ENCODE measurements at regions not wholly inside any gene's neighbourhood (a gene's known extent, or its start where the extent isn't known, plus 50 kb on each side); places are given as distances from the start of the nearest gene placed in this dataset.

DNA sequence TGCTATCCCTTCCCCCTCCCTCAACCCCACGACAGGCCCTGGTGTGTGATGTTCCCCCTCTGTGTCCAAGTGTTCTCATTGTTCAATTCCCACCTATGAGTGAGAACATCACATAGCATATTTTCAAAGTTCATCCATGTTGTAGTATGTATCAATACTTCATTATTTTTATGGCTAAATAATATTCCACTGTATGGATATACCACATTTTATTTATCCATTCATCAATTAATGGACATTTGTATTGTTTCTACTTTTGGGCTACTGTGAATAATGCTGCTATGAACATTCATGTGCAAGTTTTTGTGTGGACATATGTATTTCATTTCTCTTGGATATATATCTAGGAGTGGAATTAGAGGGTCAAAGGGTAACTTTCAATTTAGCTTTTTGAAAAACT is 58.7 kb upstream of the ARMC2 start:
- peaks cover 2% of the 10 kb centered on the region for H3K9me3 ChIP-seq (ENCODE audit: control insufficient read depth, insufficient read depth, low read length)
- no peaks in the 10 kb centered on the region for H3K4me1 ChIP-seq (ENCODE audit: control insufficient read depth, insufficient read depth, low read length)
- no peaks in the 10 kb centered on the region for H3K36me3 ChIP-seq (ENCODE audit: control insufficient read depth, insufficient read depth, low read length)
- WGBS (ENCODE audit: insufficient coverage) = no CpG with 5 or more reads among the region's 1 CpG
- H3K27ac ChIP-seq (ENCODE audit: low read depth, low read length) = no peak overlapping the region
- no peak for DNase-seq (ENCODE audit: low read depth in 4 of 6, low spot score in 6 of 6)
- H3K27me3 ChIP-seq (ENCODE audit: control insufficient read depth, insufficient read depth, low read length) = no peaks in the 10 kb centered on the region
- no peak overlapping the region for H3K4me3 ChIP-seq (ENCODE audit: low read depth, low read length)

DNA sequence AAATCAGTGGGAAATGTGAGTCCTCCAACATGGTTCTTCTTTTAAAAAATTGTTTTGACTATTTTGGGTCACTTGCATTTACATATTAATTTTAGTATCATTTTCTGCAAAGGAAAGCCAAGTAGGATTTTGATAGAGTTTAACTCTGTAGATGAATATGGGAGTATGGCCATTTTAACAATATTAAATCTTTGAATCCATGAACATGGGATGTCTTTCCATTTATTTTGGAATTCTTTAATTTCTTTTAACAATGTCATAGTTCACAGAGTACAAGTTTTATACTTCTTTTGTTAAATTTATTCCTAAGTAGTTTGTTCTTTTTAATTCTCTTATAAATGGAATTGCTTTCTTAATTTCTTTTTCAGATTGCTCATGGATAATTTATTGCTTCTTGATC is 56.5 kb upstream of the ARMC2 start:
- Histone ChIP-seq H3K36me3 (ENCODE audit: control insufficient read depth, insufficient read depth, low read length) (no peaks in the 10 kb centered on the region), H3K27me3 (ENCODE audit: control insufficient read depth, insufficient read depth, low read length) (no peaks in the 10 kb centered on the region), H3K4me3 (ENCODE audit: low read depth, low read length) (no peak overlapping the region)

DNA sequence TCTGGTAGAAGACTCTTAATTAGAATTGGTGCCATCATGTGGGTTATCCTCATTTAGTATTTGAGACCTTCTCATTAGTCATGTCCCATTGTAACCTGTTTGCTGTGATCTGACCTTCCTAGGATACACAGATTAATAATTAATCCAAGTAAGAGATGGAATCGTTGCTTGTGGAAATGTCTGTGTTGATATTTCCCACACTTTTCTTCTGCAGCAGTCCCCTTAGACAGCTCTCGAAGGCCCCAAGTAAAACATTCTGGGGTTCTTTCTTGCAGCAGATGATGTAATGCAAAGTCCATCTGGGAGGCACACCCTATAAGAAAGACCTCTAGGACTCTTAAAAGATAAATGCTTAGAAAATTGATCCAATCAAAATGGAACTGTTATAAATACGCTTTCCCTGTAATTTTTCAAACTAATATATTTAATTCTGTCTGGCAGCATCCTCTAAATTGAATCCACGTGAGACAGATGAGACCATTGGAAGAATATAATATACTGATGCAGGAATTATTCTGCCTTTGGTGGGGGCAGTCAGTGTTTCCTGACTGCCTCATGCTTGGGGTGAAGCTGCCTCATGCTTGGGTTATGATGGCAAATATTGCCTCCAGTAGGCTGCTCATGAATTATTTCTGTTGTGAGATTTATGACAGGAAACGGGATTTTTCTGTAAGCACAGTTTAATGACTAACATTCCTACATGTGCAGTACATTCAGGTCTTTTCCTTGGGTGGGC is 54.5 kb upstream of the ARMC2 start:
- Histone ChIP-seq H3K4me3 (ENCODE audit: low read depth, low read length) (no peak overlapping the region), H3K9me3 (ENCODE audit: control insufficient read depth, insufficient read depth, low read length) (no peaks in the 10 kb centered on the region), H3K27me3 (ENCODE audit: control insufficient read depth, insufficient read depth, low read length) (no peaks in the 10 kb centered on the region), H3K27ac (ENCODE audit: low read depth, low read length) (no peak overlapping the region), H3K36me3 (ENCODE audit: control insufficient read depth, insufficient read depth, low read length) (no peaks in the 10 kb centered on the region), H3K4me1 (ENCODE audit: control insufficient read depth, insufficient read depth, low read length) (peaks cover 7% of the 10 kb centered on the region)
- no peak for DNase-seq (ENCODE audit: low read depth in 4 of 6, low spot score in 6 of 6)
- WGBS (ENCODE audit: insufficient coverage) = 60% methylated on average over 1 of the region's 5 CpGs

More for the DNA sequence above, 56.5 kb upstream of the ARMC2 start:
- Histone ChIP-seq H3K9me3 (ENCODE audit: control insufficient read depth, insufficient read depth, low read length) (peaks cover 2% of the 10 kb centered on the region), H3K27ac (ENCODE audit: low read depth, low read length) (no peak overlapping the region), H3K4me1 (ENCODE audit: control insufficient read depth, insufficient read depth, low read length) (no peaks in the 10 kb centered on the region)
- DNase-seq (ENCODE audit: low read depth in 4 of 6, low spot score in 6 of 6) = no peak

DNA sequence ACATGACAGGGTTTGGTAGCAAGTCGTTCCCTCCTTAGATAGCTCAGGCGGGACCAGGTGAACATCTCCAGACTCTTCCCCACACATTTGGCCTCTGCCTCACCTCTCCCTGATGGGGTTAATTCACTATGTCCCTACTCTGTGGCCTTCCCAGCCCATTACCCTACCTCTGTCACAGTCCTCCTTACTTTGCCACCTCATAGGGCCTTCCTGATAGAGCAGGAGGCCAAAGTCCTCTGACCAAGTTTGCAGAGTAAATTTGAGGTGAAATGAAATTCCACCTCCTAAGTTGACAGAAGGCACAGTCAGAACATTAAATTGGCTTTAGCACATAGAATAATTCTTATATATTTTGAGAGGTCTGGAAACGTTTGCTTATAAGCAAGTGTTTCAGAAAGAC is 53.1 kb upstream of the ARMC2 start:
- no peak overlapping the region for H3K4me3 ChIP-seq (ENCODE audit: low read depth, low read length)
- no peaks in the 10 kb centered on the region for H3K9me3 ChIP-seq (ENCODE audit: control insufficient read depth, insufficient read depth, low read length)
- H3K36me3 ChIP-seq (ENCODE audit: control insufficient read depth, insufficient read depth, low read length) = no peaks in the 10 kb centered on the region
- H3K27ac ChIP-seq (ENCODE audit: low read depth, low read length) = no peak overlapping the region
- peaks cover 15% of the 10 kb centered on the region for H3K4me1 ChIP-seq (ENCODE audit: control insufficient read depth, insufficient read depth, low read length)
- no peaks in the 10 kb centered on the region for H3K27me3 ChIP-seq (ENCODE audit: control insufficient read depth, insufficient read depth, low read length)
- DNase-seq (ENCODE audit: low read depth in 4 of 6, low spot score in 6 of 6) = no peak
- WGBS (ENCODE audit: insufficient coverage) = 80% methylated on average over 1 of the region's 3 CpGs

DNA sequence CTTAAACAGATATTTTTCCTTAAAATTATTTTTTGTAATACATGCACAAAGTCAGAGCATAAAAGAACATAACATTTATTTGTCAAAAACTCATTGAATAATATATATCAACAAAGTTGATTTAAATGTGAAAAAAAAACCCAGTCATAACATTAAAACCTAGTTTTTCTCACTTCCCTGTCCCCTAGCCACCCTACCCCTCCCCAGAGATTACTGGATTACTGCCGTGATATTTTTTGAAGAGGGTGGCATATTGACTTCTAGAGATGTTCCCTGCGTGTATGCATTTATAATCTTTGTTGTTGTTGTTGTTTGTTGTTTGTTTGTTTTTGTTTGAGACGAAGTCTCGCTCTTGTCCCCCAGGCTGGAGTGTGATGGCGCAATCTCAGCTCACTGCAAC is 52.4 kb upstream of the ARMC2 start:
- Histone ChIP-seq H3K27ac (ENCODE audit: low read depth, low read length) (no peak overlapping the region), H3K9me3 (ENCODE audit: control insufficient read depth, insufficient read depth, low read length) (no peaks in the 10 kb centered on the region), H3K27me3 (ENCODE audit: control insufficient read depth, insufficient read depth, low read length) (no peaks in the 10 kb centered on the region), H3K4me1 (ENCODE audit: control insufficient read depth, insufficient read depth, low read length) (peaks cover 19% of the 10 kb centered on the region), H3K36me3 (ENCODE audit: control insufficient read depth, insufficient read depth, low read length) (no peaks in the 10 kb centered on the region), H3K4me3 (ENCODE audit: low read depth, low read length) (no peak overlapping the region)
- DNase-seq (ENCODE audit: low read depth in 4 of 6, low spot score in 6 of 6) = no peak
- WGBS (ENCODE audit: insufficient coverage) = 100% methylated on average over 3 of the region's 5 CpGs

DNA sequence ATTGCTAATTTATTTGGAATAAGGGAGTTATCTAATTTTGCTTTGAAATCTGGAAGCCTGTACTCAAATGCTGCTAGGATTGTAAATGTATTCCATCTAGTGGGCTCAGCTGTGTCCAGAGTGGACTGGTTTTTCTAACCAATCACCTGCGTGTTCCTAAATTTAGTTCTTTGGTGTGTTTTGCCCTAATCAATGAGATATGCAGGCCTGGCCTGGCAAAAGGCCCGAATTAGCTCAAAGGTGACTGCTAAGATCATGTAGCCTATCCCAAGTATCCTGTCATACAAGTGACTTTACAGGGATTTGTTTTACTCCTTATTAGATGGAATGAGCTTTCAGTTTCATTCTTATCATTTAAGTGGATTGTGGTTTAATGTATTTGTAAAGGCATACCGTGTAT is 51.3 kb upstream of the ARMC2 start:
- WGBS (ENCODE audit: insufficient coverage) = 83% methylated on average over 1 of the region's 3 CpGs
- no peaks in the 10 kb centered on the region for H3K36me3 ChIP-seq (ENCODE audit: control insufficient read depth, insufficient read depth, low read length)
- peaks cover 19% of the 10 kb centered on the region for H3K4me1 ChIP-seq (ENCODE audit: control insufficient read depth, insufficient read depth, low read length)
- DNase-seq (ENCODE audit: low read depth in 4 of 6, low spot score in 6 of 6) = no peak
- no peaks in the 10 kb centered on the region for H3K9me3 ChIP-seq (ENCODE audit: control insufficient read depth, insufficient read depth, low read length)
- H3K4me3 ChIP-seq (ENCODE audit: low read depth, low read length) = no peak overlapping the region
- H3K27ac ChIP-seq (ENCODE audit: low read depth, low read length) = no peak overlapping the region
- H3K27me3 ChIP-seq (ENCODE audit: control insufficient read depth, insufficient read depth, low read length) = no peaks in the 10 kb centered on the region

DNA sequence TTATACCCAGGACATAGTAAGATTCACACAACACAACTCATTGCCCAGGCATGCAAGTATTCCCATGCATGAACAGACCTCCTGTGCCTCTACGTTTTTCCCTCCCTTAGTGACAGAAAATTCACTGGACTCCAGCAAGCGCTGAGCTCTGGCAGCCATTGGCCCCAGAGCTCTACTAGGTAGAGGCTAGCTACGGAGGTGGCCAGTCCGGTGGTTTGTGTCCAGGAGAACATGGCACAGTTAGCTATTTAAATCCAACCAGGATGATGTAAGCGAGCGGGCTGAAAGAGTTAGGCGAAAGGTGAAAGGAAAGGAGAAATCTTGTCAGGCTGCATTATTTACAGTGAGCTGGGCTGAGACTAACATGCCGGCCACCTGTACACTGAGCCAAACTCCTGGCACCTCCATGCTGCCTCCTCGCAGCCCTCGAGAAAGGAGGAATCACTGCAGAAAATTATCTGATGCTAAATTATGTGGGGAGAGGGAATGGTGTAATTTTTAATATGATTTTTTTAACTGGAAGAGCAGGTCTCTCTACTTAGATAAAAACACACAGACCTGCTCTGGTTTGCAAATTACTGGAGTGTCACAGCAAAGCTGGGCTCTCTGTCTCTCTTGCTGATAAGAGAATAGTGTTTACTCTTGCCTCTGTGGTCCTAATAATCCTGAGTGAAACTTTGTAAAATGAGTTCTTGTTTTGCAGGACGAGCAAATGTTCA is 50.1 kb upstream of the ARMC2 start:
- 70% methylated on average over 9 of the region's 11 CpGs for WGBS (ENCODE audit: insufficient coverage)
- no peak for DNase-seq (ENCODE audit: low read depth in 4 of 6, low spot score in 6 of 6)
- Histone ChIP-seq H3K9me3 (ENCODE audit: control insufficient read depth, insufficient read depth, low read length) (no peaks in the 10 kb centered on the region), H3K27me3 (ENCODE audit: control insufficient read depth, insufficient read depth, low read length) (no peaks in the 10 kb centered on the region), H3K27ac (ENCODE audit: low read depth, low read length) (no peak overlapping the region), H3K36me3 (ENCODE audit: control insufficient read depth, insufficient read depth, low read length) (no peaks in the 10 kb centered on the region), H3K4me1 (ENCODE audit: control insufficient read depth, insufficient read depth, low read length) (peaks cover 19% of the 10 kb centered on the region), H3K4me3 (ENCODE audit: low read depth, low read length) (no peak overlapping the region)

Data from spinal cord (tissue), 9 donors.